Hepatocyte (in vitro differentiated cells): ENCODE measurements at regions not wholly inside any gene's neighbourhood (a gene's known extent, or its start where the extent isn't known, plus 50 kb on each side); places are given as distances from the start of the nearest gene placed in this dataset.

Source experiments
- DNase-seq: peaks from one replicate; pipeline ENCODE4 v3.0.0-alpha.2; 2016; ENCODE audit warnings: low spot score
- H2AFZ ChIP-seq: fragments of 200-600 bp; sonication (generic); 2 replicates; pipeline ENCODE4 v1.6.0; 2016; ENCODE audit warnings: antibody characterized with exemption, mild to moderate bottlenecking
- H3K27ac ChIP-seq: fragments of 200-600 bp; sonication (generic); 2 replicates; pipeline ENCODE4 v1.5.1; 2016; ENCODE audit warnings: mild to moderate bottlenecking
- H3K27me3 ChIP-seq: fragments of 200-600 bp; sonication (generic); 2 replicates; pipeline ENCODE4 v1.6.1; 2016
- H3K36me3 ChIP-seq: fragments of 200-600 bp; sonication (generic); replicated peaks from 2 replicates; pipeline ENCODE4 v1.5.1; 2016; ENCODE audit warnings: low read depth; ENCODE audit not compliant: insufficient read depth
- H3K4me1 ChIP-seq: fragments of 200-600 bp; sonication (generic); 2 replicates; pipeline ENCODE4 v1.5.1; 2016; ENCODE audit warnings: mild to moderate bottlenecking, moderate library complexity; ENCODE audit not compliant: insufficient read depth
- H3K4me2 ChIP-seq: fragments of 200-600 bp; sonication (generic); 2 replicates; pipeline ENCODE4 v1.6.0; 2016
- H3K4me3 ChIP-seq: fragments of 200-600 bp; sonication (generic); 2 replicates; pipeline ENCODE4 v1.5.1; 2016; ENCODE audit warnings: mild to moderate bottlenecking
- H3K79me2 ChIP-seq: fragments of 200-600 bp; sonication (generic); 2 replicates; pipeline ENCODE4 v1.6.0; 2017; ENCODE audit warnings: mild to moderate bottlenecking
- H3K9me2 ChIP-seq: fragments of 200-600 bp; sonication (generic); replicated peaks from 2 replicates; pipeline ENCODE4 v1.6.0; 2017; ENCODE audit warnings: mild to moderate bottlenecking; ENCODE audit not compliant: insufficient read depth
- H3K9me3 ChIP-seq: fragments of 200-600 bp; sonication (generic); 2 replicates; pipeline ENCODE4 v1.5.1; 2016; ENCODE audit warnings: low read depth, mild to moderate bottlenecking
- H4K20me1 ChIP-seq: fragments of 200-600 bp; sonication (generic); 2 replicates; pipeline ENCODE4 v1.6.0; 2016; ENCODE audit warnings: mild to moderate bottlenecking; ENCODE audit not compliant: insufficient read depth, poor library complexity, severe bottlenecking
- EZH2 ChIP-seq: fragments of 200-600 bp; sonication (generic); IDR thresholded peaks from 2 replicates; pipeline ENCODE4 v1.6.1; 2016; ENCODE audit warnings: antibody characterized with exemption, mild to moderate bottlenecking, borderline replicate concordance
- EZH2phosphoT487 ChIP-seq: fragments of 200-600 bp; sonication (generic); IDR thresholded peaks from one replicate; pipeline ENCODE4 v1.6.1; 2018; ENCODE audit warnings: antibody characterized with exemption, mild to moderate bottlenecking, low read depth, moderate library complexity; ENCODE audit not compliant: unreplicated experiment, severe bottlenecking
- WGBS: methylation state at CpG from one replicate; pipeline ENCODE4 v1.1.6; 2016; ENCODE audit warnings: low lambda C conversion rate; ENCODE audit errors: missing lambda C conversion rate; 5-methylcytosine and 5-hydroxymethylcytosine counted together
- TF ChIP-seq, protein P1 (sequence below): fragments of 200-600 bp; sonication (generic); IDR thresholded peaks from 2 replicates; pipeline ENCODE4 v1.5.1; 2016; ENCODE audit warnings: antibody characterized with exemption, mild to moderate bottlenecking; ENCODE audit not compliant: poor library complexity

DNA sequence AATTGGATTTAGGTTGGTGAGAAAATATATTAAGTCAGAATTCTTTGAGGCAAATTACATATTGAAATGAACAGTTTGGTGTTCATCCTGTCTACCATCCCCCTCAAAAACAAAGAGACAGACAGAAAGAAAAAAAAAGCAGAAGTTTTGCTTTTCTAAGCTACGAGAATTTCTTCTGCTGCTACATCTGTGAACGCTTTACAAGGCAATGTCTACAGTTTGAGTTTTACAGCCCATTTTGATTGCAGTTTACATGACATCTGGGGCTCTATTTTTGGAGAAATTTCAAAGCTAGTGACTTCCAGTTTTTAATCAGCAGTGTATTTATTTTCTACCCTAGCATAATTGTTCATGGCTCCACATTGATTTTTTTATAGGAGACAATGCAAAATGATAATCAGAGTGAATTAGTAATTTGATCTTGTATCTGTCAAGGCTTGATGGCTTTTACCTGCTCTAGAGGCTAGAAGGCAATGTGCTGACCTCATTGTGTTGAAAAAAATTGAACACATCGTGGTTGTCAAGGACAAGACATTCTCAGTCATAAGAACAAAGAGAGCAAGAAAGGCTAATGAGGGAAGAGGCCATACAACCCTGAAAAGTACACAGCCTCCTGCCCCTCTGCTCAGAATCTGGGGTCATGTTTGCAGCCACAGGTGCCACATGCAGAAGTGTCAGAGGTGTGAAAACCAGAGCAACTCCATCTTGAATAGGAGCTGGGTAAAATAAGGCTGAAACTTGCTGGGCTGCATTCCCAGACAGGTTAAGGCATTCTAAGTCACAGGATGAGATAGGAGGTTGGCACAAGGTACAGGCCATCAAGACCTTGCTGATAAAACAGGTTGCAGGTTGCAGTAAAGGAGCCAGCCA lies 201.0 kb upstream of the CAMK1G start:
- Histone ChIP-seq H3K27ac (peak overlapping the region; percentile 61), H3K4me3 (no peak overlapping the region)
- TF ChIP-seq, protein P1, sequence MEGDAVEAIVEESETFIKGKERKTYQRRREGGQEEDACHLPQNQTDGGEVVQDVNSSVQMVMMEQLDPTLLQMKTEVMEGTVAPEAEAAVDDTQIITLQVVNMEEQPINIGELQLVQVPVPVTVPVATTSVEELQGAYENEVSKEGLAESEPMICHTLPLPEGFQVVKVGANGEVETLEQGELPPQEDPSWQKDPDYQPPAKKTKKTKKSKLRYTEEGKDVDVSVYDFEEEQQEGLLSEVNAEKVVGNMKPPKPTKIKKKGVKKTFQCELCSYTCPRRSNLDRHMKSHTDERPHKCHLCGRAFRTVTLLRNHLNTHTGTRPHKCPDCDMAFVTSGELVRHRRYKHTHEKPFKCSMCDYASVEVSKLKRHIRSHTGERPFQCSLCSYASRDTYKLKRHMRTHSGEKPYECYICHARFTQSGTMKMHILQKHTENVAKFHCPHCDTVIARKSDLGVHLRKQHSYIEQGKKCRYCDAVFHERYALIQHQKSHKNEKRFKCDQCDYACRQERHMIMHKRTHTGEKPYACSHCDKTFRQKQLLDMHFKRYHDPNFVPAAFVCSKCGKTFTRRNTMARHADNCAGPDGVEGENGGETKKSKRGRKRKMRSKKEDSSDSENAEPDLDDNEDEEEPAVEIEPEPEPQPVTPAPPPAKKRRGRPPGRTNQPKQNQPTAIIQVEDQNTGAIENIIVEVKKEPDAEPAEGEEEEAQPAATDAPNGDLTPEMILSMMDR: no peak
- TF ChIP-seq EZH2 (no peak), EZH2phosphoT487 (no peak)

DNA sequence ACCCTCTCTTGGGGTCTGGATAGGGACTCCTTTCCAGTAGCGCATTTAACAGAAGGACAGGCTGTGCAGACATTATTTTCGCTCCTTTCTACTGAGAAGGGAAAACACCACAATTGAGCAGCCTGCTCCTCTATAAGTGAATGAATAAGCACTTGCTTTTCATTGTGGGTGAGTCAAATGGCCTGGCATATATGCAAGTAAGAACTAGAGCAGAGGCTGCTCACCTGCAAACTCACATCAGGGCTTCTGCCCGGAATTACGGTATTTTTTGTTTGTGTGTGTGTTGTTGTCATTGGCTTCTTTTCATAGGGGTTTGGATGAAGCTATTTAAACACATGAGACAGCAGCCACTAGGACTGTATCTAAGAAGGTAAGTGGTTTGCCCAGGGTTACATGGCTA lies 200.1 kb upstream of the CAMK1G start:
- H3K9me2 ChIP-seq: no peaks in the 10 kb centered on the region
- H3K27me3 ChIP-seq: no peaks in the 10 kb centered on the region
- no peak overlapping the region for H3K4me2 ChIP-seq
- H3K4me1 ChIP-seq: peaks cover 19% of the 10 kb centered on the region
- peak overlapping the region; percentile 61 for H3K27ac ChIP-seq
- no peak for TF ChIP-seq EZH2
- TF ChIP-seq EZH2phosphoT487: no peak
- TF ChIP-seq, protein P1: no peak
- WGBS: 79% methylated on average over 4 of the region's 4 CpGs
- no peaks in the 10 kb centered on the region for H3K9me3 ChIP-seq
- H3K79me2 ChIP-seq: no peaks in the 10 kb centered on the region
- no peak for DNase-seq
- no peak overlapping the region for H3K4me3 ChIP-seq
- no peak overlapping the region for H2AFZ ChIP-seq
- no peaks in the 10 kb centered on the region for H4K20me1 ChIP-seq
- no peaks in the 10 kb centered on the region for H3K36me3 ChIP-seq

More for the DNA sequence above, 201.0 kb upstream of the CAMK1G start:
- Histone ChIP-seq H3K4me1 (peaks cover 19% of the 10 kb centered on the region), H4K20me1 (no peaks in the 10 kb centered on the region), H2AFZ (no peak overlapping the region), H3K9me3 (no peaks in the 10 kb centered on the region), H3K79me2 (no peaks in the 10 kb centered on the region), H3K27me3 (no peaks in the 10 kb centered on the region), H3K36me3 (no peaks in the 10 kb centered on the region), H3K9me2 (no peaks in the 10 kb centered on the region), H3K4me2 (no peak overlapping the region)
- 55% methylated on average over 3 of the region's 3 CpGs for WGBS
- no peak for DNase-seq

DNA sequence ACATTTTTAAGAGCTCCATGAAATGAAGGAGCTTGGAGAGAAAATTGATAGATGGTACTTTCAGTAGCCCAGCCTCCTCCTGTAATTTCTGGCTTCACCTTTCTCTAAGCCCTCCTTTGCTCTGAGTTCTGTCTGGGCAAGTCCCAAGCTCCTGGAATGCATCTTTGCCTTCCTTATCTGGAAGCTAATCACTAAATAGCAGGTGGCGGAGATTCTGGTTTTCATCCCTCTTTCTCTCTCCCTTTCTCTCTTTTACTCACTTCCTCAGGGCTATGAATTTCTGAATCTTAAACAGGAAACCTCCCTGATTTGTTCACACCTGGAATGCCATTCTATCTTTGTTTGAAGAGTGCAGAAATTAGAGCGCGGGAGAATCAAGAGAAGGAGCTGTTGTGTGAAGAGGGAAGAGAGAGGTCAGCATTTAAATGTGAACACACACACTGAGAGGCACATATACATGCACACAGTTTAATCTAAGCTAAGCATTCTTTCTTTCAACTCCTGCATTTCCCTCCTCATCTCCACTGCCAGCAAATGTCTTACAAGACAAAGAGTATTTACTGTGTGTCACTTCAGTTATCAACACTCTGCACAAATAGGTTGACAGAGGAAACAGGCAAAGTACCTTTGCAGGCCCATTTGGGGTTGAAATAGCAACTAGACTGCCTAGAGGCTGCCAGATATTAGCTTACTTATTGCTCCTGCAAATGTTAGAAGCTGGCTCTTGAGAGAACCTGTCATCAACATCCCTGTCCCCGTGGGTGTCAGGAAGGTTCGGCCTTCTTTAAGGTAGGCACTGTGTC lies 199.4 kb upstream of the CAMK1G start:
- Histone ChIP-seq H3K4me2 (no peak overlapping the region), H3K4me3 (no peak overlapping the region), H3K9me2 (no peaks in the 10 kb centered on the region), H3K27ac (peak overlapping the region; percentile 61), H2AFZ (no peak overlapping the region), H3K79me2 (no peaks in the 10 kb centered on the region), H3K36me3 (no peaks in the 10 kb centered on the region), H3K9me3 (no peaks in the 10 kb centered on the region), H3K4me1 (peaks cover 19% of the 10 kb centered on the region), H3K27me3 (no peaks in the 10 kb centered on the region), H4K20me1 (no peaks in the 10 kb centered on the region)
- TF ChIP-seq EZH2 (no peak), EZH2phosphoT487 (no peak)
- TF ChIP-seq, protein P1: no peak
- DNase-seq: no peak
- 35% methylated on average over 5 of the region's 5 CpGs for WGBS
